ENCODE measurements at regions not wholly inside any gene's neighbourhood (a gene's known extent, or its start where the extent isn't known, plus 50 kb on each side); places are given as distances from the start of the nearest gene placed in this dataset.

DNA sequence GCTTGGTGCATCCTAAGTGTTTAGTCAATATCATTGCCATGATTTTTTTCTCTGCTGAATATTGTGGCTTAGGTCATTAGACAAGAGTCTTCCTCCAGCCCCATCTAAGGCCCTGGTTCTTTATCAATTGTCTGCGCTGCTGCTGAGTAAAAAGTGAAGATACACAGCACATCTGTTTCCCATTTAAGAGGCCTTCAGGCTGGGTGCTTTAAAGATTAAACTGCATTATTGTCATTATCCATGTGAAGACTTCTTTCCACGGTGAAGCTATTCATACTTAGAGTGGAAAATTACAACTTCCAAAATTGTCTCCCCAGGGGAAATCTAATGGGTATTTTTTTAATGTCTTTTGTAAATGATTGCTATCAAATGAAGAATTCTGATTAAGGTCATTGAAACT lies 719.8 kb upstream of the LRRC4C start:
- in situ Hi-C loops (cut with MboI; ENCODE audit: low pct_ligation_motif_present in 1 of 4, low pct_unique_long_range_greater_than_20kb in 1 of 4, low sequenced_read_pairs in 3 of 4): no loop called here

DNA sequence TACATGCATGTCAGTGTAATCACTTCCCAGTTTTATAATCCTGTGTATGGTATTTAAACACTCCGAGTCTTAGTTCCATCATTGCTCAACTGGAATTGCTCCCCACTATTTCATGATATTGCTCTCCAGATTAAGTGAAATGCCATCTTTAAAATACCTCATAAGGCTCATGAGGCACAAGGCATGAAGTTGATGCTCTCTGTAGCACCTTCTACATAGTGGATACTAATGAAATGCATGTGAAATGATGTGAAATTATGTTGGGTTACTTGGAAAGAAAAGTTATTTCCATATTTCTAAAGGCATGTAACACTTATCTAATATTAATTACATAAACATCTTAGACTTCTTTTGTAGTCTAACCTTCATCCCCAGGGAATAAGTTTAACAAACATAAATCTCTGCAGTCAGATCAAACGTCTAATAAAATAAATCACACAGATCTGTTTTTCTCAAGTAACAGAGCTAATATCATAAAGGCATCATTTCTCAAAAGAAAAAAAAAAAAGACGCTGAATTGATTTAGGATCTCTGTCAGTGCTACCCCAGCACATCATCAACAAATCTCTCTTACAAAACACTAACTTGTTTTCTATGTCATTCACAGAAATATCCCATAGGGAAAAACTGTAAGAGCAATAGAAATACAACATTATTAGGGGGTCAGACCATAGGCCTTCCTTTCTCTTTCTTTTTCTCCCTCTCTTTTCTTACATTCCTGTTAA lies 736.0 kb upstream of the LRRC4C start:
- Histone ChIP-seq H3K9me3 (no peaks in the 10 kb centered on the region), H3K36me3 (no peaks in the 10 kb centered on the region), H3K4me1 (no peaks in the 10 kb centered on the region), H3K27ac (no peak overlapping the region), H3K4me3 (no peak overlapping the region), H3K27me3 (no peaks in the 10 kb centered on the region)
- no peak for DNase-seq
- in situ Hi-C loops (cut with MboI; ENCODE audit: low pct_ligation_motif_present in 1 of 4, low pct_unique_long_range_greater_than_20kb in 1 of 4, low sequenced_read_pairs in 3 of 4) (no loop called here), intact Hi-C loops (cut with DNase I; ENCODE audit: low total_unique reads) (no loop called here)
- 42% methylated on average over 3 of the region's 3 CpGs for WGBS, 2 donors (ENCODE audit: low coverage in 1 of 2)
- TF ChIP-seq, protein P1, sequence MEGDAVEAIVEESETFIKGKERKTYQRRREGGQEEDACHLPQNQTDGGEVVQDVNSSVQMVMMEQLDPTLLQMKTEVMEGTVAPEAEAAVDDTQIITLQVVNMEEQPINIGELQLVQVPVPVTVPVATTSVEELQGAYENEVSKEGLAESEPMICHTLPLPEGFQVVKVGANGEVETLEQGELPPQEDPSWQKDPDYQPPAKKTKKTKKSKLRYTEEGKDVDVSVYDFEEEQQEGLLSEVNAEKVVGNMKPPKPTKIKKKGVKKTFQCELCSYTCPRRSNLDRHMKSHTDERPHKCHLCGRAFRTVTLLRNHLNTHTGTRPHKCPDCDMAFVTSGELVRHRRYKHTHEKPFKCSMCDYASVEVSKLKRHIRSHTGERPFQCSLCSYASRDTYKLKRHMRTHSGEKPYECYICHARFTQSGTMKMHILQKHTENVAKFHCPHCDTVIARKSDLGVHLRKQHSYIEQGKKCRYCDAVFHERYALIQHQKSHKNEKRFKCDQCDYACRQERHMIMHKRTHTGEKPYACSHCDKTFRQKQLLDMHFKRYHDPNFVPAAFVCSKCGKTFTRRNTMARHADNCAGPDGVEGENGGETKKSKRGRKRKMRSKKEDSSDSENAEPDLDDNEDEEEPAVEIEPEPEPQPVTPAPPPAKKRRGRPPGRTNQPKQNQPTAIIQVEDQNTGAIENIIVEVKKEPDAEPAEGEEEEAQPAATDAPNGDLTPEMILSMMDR (IDR thresholded peaks at IDR 0.05): no peak
- TF ChIP-seq POLR2AphosphoS5 (IDR thresholded peaks at IDR 0.05) (no peak), POLR2A (IDR thresholded peaks at IDR 0.05) (no peak), EP300 (IDR thresholded peaks at IDR 0.05; ENCODE audit: low read depth) (no peak)

More for the DNA sequence above, 719.8 kb upstream of the LRRC4C start:
- H3K27me3 ChIP-seq: no peaks in the 10 kb centered on the region
- TF ChIP-seq POLR2A (IDR thresholded peaks at IDR 0.05) (no peak), EP300 (IDR thresholded peaks at IDR 0.05; ENCODE audit: low read depth) (no peak), POLR2AphosphoS5 (IDR thresholded peaks at IDR 0.05) (no peak)
- WGBS, 2 donors (ENCODE audit: low coverage in 1 of 2): 54 to 60% methylated on average over 2 of the region's 2 CpGs
- H3K36me3 ChIP-seq: no peaks in the 10 kb centered on the region
- intact Hi-C loops (cut with DNase I; ENCODE audit: low total_unique reads): no loop called here
- H3K4me3 ChIP-seq: no peak overlapping the region
- no peak for DNase-seq
- no peak overlapping the region for H3K27ac ChIP-seq
- H3K4me1 ChIP-seq: no peaks in the 10 kb centered on the region
- no peaks in the 10 kb centered on the region for H3K9me3 ChIP-seq

DNA sequence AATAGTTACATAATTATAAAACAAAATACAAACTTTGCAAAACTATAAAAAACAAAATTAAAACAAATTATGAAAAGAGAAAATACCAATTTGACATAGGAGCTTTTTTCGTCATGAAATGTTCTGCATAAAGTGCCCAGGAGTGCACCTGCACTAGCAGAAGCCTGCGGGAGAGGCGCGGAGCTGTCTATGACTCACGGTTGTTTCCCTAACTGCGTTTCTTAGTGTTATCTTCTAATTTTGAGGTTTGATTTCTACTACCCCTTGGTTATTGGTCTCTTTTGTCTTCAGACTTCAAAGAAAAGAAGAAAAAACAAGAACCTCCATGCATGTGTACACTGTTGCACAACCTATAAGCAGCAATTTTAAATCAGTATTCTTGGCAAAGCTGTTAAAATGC lies 740.9 kb upstream of the LRRC4C start:
- in situ Hi-C loops (cut with MboI; ENCODE audit: low pct_ligation_motif_present in 1 of 4, low pct_unique_long_range_greater_than_20kb in 1 of 4, low sequenced_read_pairs in 3 of 4) (no loop called here), intact Hi-C loops (cut with DNase I; ENCODE audit: low total_unique reads) (no loop called here)
- TF ChIP-seq POLR2A (IDR thresholded peaks at IDR 0.05) (no peak), POLR2AphosphoS5 (IDR thresholded peaks at IDR 0.05) (no peak), EP300 (IDR thresholded peaks at IDR 0.05; ENCODE audit: low read depth) (no peak)
- TF ChIP-seq, protein P1 (IDR thresholded peaks at IDR 0.05): no peak
- no peak for DNase-seq
- Histone ChIP-seq H3K9me3 (no peaks in the 10 kb centered on the region), H3K36me3 (no peaks in the 10 kb centered on the region), H3K4me3 (no peak overlapping the region), H3K27me3 (no peaks in the 10 kb centered on the region), H3K4me1 (no peaks in the 10 kb centered on the region), H3K27ac (no peak overlapping the region)
- 82 to 91% methylated on average over 6 of the region's 6 CpGs for WGBS, 2 donors (ENCODE audit: low coverage in 1 of 2)

DNA sequence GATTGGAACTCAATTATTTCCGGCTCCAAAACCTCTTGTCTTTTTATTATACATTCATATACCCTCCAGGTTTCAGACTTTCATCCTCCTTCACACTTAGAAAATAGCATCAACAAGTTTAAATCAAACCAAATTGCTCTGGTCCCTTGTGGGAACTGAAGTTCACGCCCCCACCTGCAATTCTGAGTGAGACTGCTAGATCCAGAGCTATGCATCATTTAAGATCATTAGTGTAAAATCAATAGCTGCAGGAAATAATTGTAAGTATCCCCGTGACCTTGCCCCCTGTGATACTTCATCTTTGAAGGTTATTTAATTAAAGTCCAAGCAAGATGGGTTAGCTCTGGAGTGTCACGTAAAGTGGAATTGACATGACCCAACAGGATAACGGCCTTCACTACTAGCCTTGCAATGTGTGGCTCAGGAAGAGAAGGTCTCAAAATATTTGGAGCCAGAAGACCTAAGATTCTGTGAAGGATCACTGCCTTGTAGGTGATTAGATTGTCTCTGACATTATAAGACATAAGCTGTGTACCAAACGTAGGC lies 742.2 kb upstream of the LRRC4C start:
- no peak overlapping the region for H3K27ac ChIP-seq

More for the DNA sequence above, 742.2 kb upstream of the LRRC4C start:
- TF ChIP-seq EP300 (IDR thresholded peaks at IDR 0.05; ENCODE audit: low read depth) (no peak), POLR2AphosphoS5 (IDR thresholded peaks at IDR 0.05) (no peak), POLR2A (IDR thresholded peaks at IDR 0.05) (no peak)
- TF ChIP-seq, protein P1 (IDR thresholded peaks at IDR 0.05): no peak
- no peaks in the 10 kb centered on the region for H3K36me3 ChIP-seq
- no peak overlapping the region for H3K4me3 ChIP-seq
- intact Hi-C loops (cut with DNase I; ENCODE audit: low total_unique reads): no loop called here
- DNase-seq: no peak
- H3K27me3 ChIP-seq: no peaks in the 10 kb centered on the region
- H3K4me1 ChIP-seq: no peaks in the 10 kb centered on the region
- whole genome bisulfite sequencing, 2 donors (ENCODE audit: low coverage in 1 of 2): 76 to 77% methylated on average over 6 of the region's 6 CpGs
- in situ Hi-C loops (cut with MboI; ENCODE audit: low pct_ligation_motif_present in 1 of 4, low pct_unique_long_range_greater_than_20kb in 1 of 4, low sequenced_read_pairs in 3 of 4): no loop called here
- H3K9me3 ChIP-seq: no peaks in the 10 kb centered on the region

Measured in transverse colon (tissue), 4 donors.